Activated CD4-positive, alpha-beta memory T cell treated with anti-CD3 and anti-CD28 coated beads for 36 hours (primary cell): ENCODE measurements at regions not wholly inside any gene's neighbourhood (a gene's known extent, or its start where the extent isn't known, plus 50 kb on each side); places are given as distances from the start of the nearest gene placed in this dataset.

Experiments
- CTCF ChIA-PET: fragments of 350-600 bp; sonication (Branson Sonifier 250); formaldehyde crosslinking; loops from one replicate; lab custom pipeline; 2021; ENCODE audit warnings: antibody characterized with exemption, inconsistent platforms; lab: Charles Lee
- POLR2A ChIA-PET: fragments of 350-600 bp; sonication (Branson Sonifier 250); formaldehyde crosslinking; loops from one replicate; lab custom pipeline; 2021; ENCODE audit warnings: antibody characterized with exemption; lab: Charles Lee
- DNase-seq: peaks from one replicate; pipeline ENCODE4 v3.0.0-alpha.2; 2020
- H3K27ac Mint-ChIP-seq: one replicate; pipeline ENCODE4 v1.8.0; 2021; ENCODE audit warnings: mixed read lengths
- H3K27me3 Mint-ChIP-seq: one replicate; pipeline ENCODE4 v1.8.0; 2021; ENCODE audit warnings: mixed read lengths
- H3K36me3 Mint-ChIP-seq: one replicate; pipeline ENCODE4 v1.8.0; 2021; ENCODE audit warnings: mixed read lengths
- H3K4me1 Mint-ChIP-seq: one replicate; pipeline ENCODE4 v1.8.0; 2021; ENCODE audit warnings: low read depth, mixed read lengths
- H3K4me3 Mint-ChIP-seq: one replicate; pipeline ENCODE4 v1.8.0; 2021; ENCODE audit warnings: mild to moderate bottlenecking, mixed read lengths
- H3K9me3 Mint-ChIP-seq: one replicate; pipeline ENCODE4 v1.8.0; 2021; ENCODE audit warnings: mixed read lengths
- intact Hi-C: fragments of 100-400 bp; cut with micrococcal nuclease; formaldehyde crosslinking; loops from one replicate; pipeline ENCODE4 v1.15.1; 2023

GRCh38 chr10:53749439-53749838 is 976.9 kb upstream of the MBL2 start:
- no peaks in the 10 kb centered on the region for H3K36me3 Mint-ChIP-seq
- ChIA-PET CTCF (no interaction called here), POLR2A (no interaction called here)
- DNase-seq, result no peak
- intact Hi-C loops, result no loop called here
- no peak overlapping the region for H3K4me3 Mint-ChIP-seq
- peaks cover 25% of the 10 kb centered on the region for H3K9me3 Mint-ChIP-seq
- H3K27me3 Mint-ChIP-seq, result no peaks in the 10 kb centered on the region
- no peak overlapping the region for H3K27ac Mint-ChIP-seq
- H3K4me1 Mint-ChIP-seq, result no peaks in the 10 kb centered on the region

- intact Hi-C loops, result no loop called here
- Mint-ChIP-seq H3K27ac (no peak overlapping the region), H3K27me3 (no peaks in the 10 kb centered on the region), H3K9me3 (peaks cover 25% of the 10 kb centered on the region), H3K4me3 (no peak overlapping the region), H3K36me3 (no peaks in the 10 kb centered on the region), H3K4me1 (no peaks in the 10 kb centered on the region)
- ChIA-PET CTCF (no interaction called here), POLR2A (no interaction called here)
- DNase-seq, result no peak
Observed at GRCh38 chr10:53748319-53748718, 975.7 kb upstream of the MBL2 start.

- ChIA-PET POLR2A (no interaction called here), CTCF (no interaction called here)
- Mint-ChIP-seq H3K27ac (no peak overlapping the region), H3K4me3 (no peak overlapping the region), H3K4me1 (no peaks in the 10 kb centered on the region), H3K36me3 (no peaks in the 10 kb centered on the region), H3K27me3 (no peaks in the 10 kb centered on the region), H3K9me3 (peaks cover 23% of the 10 kb centered on the region)
- DNase-seq, result no peak
- intact Hi-C loops, result no loop called here
Observed at GRCh38 chr10:53744746-53745145, 972.2 kb upstream of the MBL2 start.

GRCh38 chr10:53744176-53744575 is 971.6 kb upstream of the MBL2 start:
- intact Hi-C loops, result no loop called here
- Mint-ChIP-seq H3K36me3 (no peaks in the 10 kb centered on the region), H3K4me3 (no peak overlapping the region), H3K27me3 (no peaks in the 10 kb centered on the region), H3K4me1 (no peaks in the 10 kb centered on the region), H3K9me3 (peaks cover 19% of the 10 kb centered on the region), H3K27ac (no peak overlapping the region)
- ChIA-PET POLR2A (no interaction called here), CTCF (no interaction called here)
- no peak for DNase-seq

GRCh38 chr10:53737132-53737531 is 964.5 kb upstream of the MBL2 start:
- Mint-ChIP-seq H3K4me1 (no peaks in the 10 kb centered on the region), H3K27me3 (no peaks in the 10 kb centered on the region), H3K27ac (no peak overlapping the region), H3K36me3 (no peaks in the 10 kb centered on the region), H3K9me3 (peaks cover 10% of the 10 kb centered on the region), H3K4me3 (no peak overlapping the region)
- intact Hi-C loops, result no loop called here
- ChIA-PET POLR2A (no interaction called here), CTCF (no interaction called here)
- no peak for DNase-seq

GRCh38 chr10:53726921-53727320 is 954.3 kb upstream of the MBL2 start:
- CTCF ChIA-PET, result no interaction called here

GRCh38 chr10:53724581-53724980 is 952.0 kb upstream of the MBL2 start:
- ChIA-PET POLR2A (no interaction called here), CTCF (no interaction called here)
- intact Hi-C loops, result no loop called here
- Mint-ChIP-seq H3K27me3 (no peaks in the 10 kb centered on the region), H3K36me3 (no peaks in the 10 kb centered on the region), H3K4me1 (no peaks in the 10 kb centered on the region), H3K27ac (no peak overlapping the region), H3K9me3 (peaks cover 25% of the 10 kb centered on the region), H3K4me3 (no peak overlapping the region)
- DNase-seq, result no peak

More at GRCh38 chr10:53726921-53727320, 954.3 kb upstream of the MBL2 start:
- Mint-ChIP-seq H3K9me3 (peaks cover 36% of the 10 kb centered on the region), H3K4me1 (no peaks in the 10 kb centered on the region), H3K36me3 (no peaks in the 10 kb centered on the region), H3K27me3 (no peaks in the 10 kb centered on the region), H3K4me3 (no peak overlapping the region), H3K27ac (no peak overlapping the region)
- intact Hi-C loops, result no loop called here
- DNase-seq, result no peak
- POLR2A ChIA-PET, result no interaction called here

GRCh38 chr10:53719658-53720057 is 947.1 kb upstream of the MBL2 start:
- no peaks in the 10 kb centered on the region for H3K4me1 Mint-ChIP-seq
- no peak overlapping the region for H3K4me3 Mint-ChIP-seq
- DNase-seq, result no peak
- intact Hi-C loops, result no loop called here
- H3K36me3 Mint-ChIP-seq, result no peaks in the 10 kb centered on the region
- H3K27ac Mint-ChIP-seq, result no peak overlapping the region
- no peaks in the 10 kb centered on the region for H3K27me3 Mint-ChIP-seq
- ChIA-PET POLR2A (no interaction called here), CTCF (no interaction called here)
- peaks cover 17% of the 10 kb centered on the region for H3K9me3 Mint-ChIP-seq

GRCh38 chr10:53716156-53716555 is 943.6 kb upstream of the MBL2 start:
- ChIA-PET CTCF (no interaction called here), POLR2A (no interaction called here)
- intact Hi-C loops, result no loop called here
- DNase-seq, result no peak
- Mint-ChIP-seq H3K36me3 (no peaks in the 10 kb centered on the region), H3K27ac (no peak overlapping the region), H3K4me1 (no peaks in the 10 kb centered on the region), H3K9me3 (peaks cover 15% of the 10 kb centered on the region), H3K4me3 (no peak overlapping the region), H3K27me3 (no peaks in the 10 kb centered on the region)

- DNase-seq, result no peak
- POLR2A ChIA-PET, result no interaction called here
- no peaks in the 10 kb centered on the region for H3K27me3 Mint-ChIP-seq
Observed at GRCh38 chr10:53713431-53713830, 940.8 kb upstream of the MBL2 start.

GRCh38 chr10:53702489-53702888 is 929.9 kb upstream of the MBL2 start:
- no peaks in the 10 kb centered on the region for H3K27me3 Mint-ChIP-seq

More at GRCh38 chr10:53713431-53713830, 940.8 kb upstream of the MBL2 start:
- intact Hi-C loops, result no loop called here
- H3K4me3 Mint-ChIP-seq, result no peak overlapping the region
- no peak overlapping the region for H3K27ac Mint-ChIP-seq
- H3K4me1 Mint-ChIP-seq, result no peaks in the 10 kb centered on the region
- CTCF ChIA-PET, result no interaction called here
- H3K9me3 Mint-ChIP-seq, result peaks cover 18% of the 10 kb centered on the region
- no peaks in the 10 kb centered on the region for H3K36me3 Mint-ChIP-seq

GRCh38 chr10:53701213-53701612 is 928.6 kb upstream of the MBL2 start:
- Mint-ChIP-seq H3K36me3 (no peaks in the 10 kb centered on the region), H3K4me3 (no peak overlapping the region), H3K4me1 (no peaks in the 10 kb centered on the region), H3K9me3 (peaks cover 26% of the 10 kb centered on the region), H3K27me3 (no peaks in the 10 kb centered on the region), H3K27ac (no peak overlapping the region)
- intact Hi-C loops, result no loop called here
- DNase-seq, result no peak
- POLR2A ChIA-PET, result no interaction called here
- CTCF ChIA-PET, result no interaction called here

More at GRCh38 chr10:53702489-53702888, 929.9 kb upstream of the MBL2 start:
- intact Hi-C loops, result no loop called here
- Mint-ChIP-seq H3K36me3 (no peaks in the 10 kb centered on the region), H3K27ac (no peak overlapping the region), H3K4me3 (no peak overlapping the region), H3K9me3 (peaks cover 22% of the 10 kb centered on the region), H3K4me1 (no peaks in the 10 kb centered on the region)
- DNase-seq, result no peak
- ChIA-PET CTCF (no interaction called here), POLR2A (no interaction called here)

GRCh38 chr10:53700278-53700677 is 927.7 kb upstream of the MBL2 start:
- intact Hi-C loops, result no loop called here

More at GRCh38 chr10:53700278-53700677, 927.7 kb upstream of the MBL2 start:
- CTCF ChIA-PET, result no interaction called here
- Mint-ChIP-seq H3K4me1 (no peaks in the 10 kb centered on the region), H3K9me3 (peaks cover 26% of the 10 kb centered on the region), H3K4me3 (no peak overlapping the region), H3K27me3 (no peaks in the 10 kb centered on the region), H3K36me3 (no peaks in the 10 kb centered on the region), H3K27ac (no peak overlapping the region)
- POLR2A ChIA-PET, result no interaction called here
- DNase-seq, result no peak
